ENCODE measurements at regions not wholly inside any gene's neighbourhood (a gene's known extent, or its start where the extent isn't known, plus 50 kb on each side); places are given as distances from the start of the nearest gene placed in this dataset.

GRCh38 chr1:101605878-101606277, 369.1 kb downstream of the S1PR1 start:
- no peak for TF ChIP-seq CTCF (IDR thresholded peaks at IDR 0.05; ENCODE audit: poor library complexity)
- TF ChIP-seq EZH2phosphoT487 (IDR thresholded peaks at IDR 0.05; ENCODE audit: low read depth, severe bottlenecking, unreplicated experiment), result no peak
- TF ChIP-seq EZH2 (IDR thresholded peaks at IDR 0.05; ENCODE audit: borderline replicate concordance), result no peak
